ENCODE measurements at regions not wholly inside any gene's neighbourhood (a gene's known extent, or its start where the extent isn't known, plus 50 kb on each side); places are given as distances from the start of the nearest gene placed in this dataset.

- H3K36me3 ChIP-seq, result no peaks in the 10 kb centered on the region
- ATAC-seq (no peak), DNase-seq (no peak)
- H3K4me3 ChIP-seq, result no peak overlapping the region
- H3K27me3 ChIP-seq, result peaks cover 18 to 45% (median 41%) of the 10 kb centered on the region in 3 donors
- no peak overlapping the region for H3K27ac ChIP-seq
- H3K9me3 ChIP-seq, result no peaks in the 10 kb centered on the region
- intact Hi-C loops (cut with DNase I; ENCODE audit: low total_unique reads), result no loop called here
- in situ Hi-C loops (cut with MboI; ENCODE audit: low sequenced_read_pairs in 4 of 4), result no loop called here
- TF ChIP-seq POLR2A (IDR thresholded peaks at IDR 0.05) (no peak), CTCF (IDR thresholded peaks at IDR 0.05 in 4 of 5, conservative IDR thresholded peaks at IDR 0.05 in 1 of 5) (no peak)
- no peaks in the 10 kb centered on the region for H3K4me1 ChIP-seq
These were observed 181.0 kb downstream of the TRIM27 start for GRCh38 chr6:28742668-28743270.

- Histone ChIP-seq H3K4me3 (no peak overlapping the region), H3K36me3 (no peaks in the 10 kb centered on the region), H3K4me1 (no peaks in the 10 kb centered on the region), H3K27me3 (peaks cover 15 to 39% (median 39%) of the 10 kb centered on the region in 3 donors), H3K27ac (no peak overlapping the region), H3K9me3 (no peaks in the 10 kb centered on the region)
- intact Hi-C loops (cut with DNase I; ENCODE audit: low total_unique reads) (no loop called here), in situ Hi-C loops (cut with MboI; ENCODE audit: low sequenced_read_pairs in 4 of 4) (no loop called here)
- ATAC-seq (no peak), DNase-seq (no peak)
- TF ChIP-seq POLR2A (IDR thresholded peaks at IDR 0.05) (no peak), CTCF (IDR thresholded peaks at IDR 0.05 in 4 of 5, conservative IDR thresholded peaks at IDR 0.05 in 1 of 5) (no peak)
These were observed 180.5 kb downstream of the TRIM27 start for GRCh38 chr6:28743271-28743789.

- intact Hi-C loops (cut with DNase I; ENCODE audit: low total_unique reads) (no loop called here), in situ Hi-C loops (cut with MboI; ENCODE audit: low sequenced_read_pairs in 4 of 4) (no loop called here)
- H3K27me3 ChIP-seq, result peaks cover 9 to 19% (median 14%) of the 10 kb centered on the region in 3 donors
These were observed 176.6 kb downstream of the TRIM27 start for GRCh38 chr6:28747083-28747630.

GRCh38 chr6:28747631-28748157 lies 176.1 kb downstream of the TRIM27 start:
- DNase-seq, result no peak
- ATAC-seq, result no peak
- Histone ChIP-seq H3K4me1 (no peaks in the 10 kb centered on the region), H3K36me3 (no peaks in the 10 kb centered on the region), H3K27ac (no peak overlapping the region), H3K27me3 (peaks cover 9 to 21% (median 14%) of the 10 kb centered on the region in 3 donors), H3K4me3 (no peak overlapping the region), H3K9me3 (peaks cover 0 to 13% (median 0%) of the 10 kb centered on the region in 3 donors)
- in situ Hi-C loops (cut with MboI; ENCODE audit: low sequenced_read_pairs in 4 of 4), result no loop called here
- intact Hi-C loops (cut with DNase I; ENCODE audit: low total_unique reads), result no loop called here
- TF ChIP-seq CTCF (IDR thresholded peaks at IDR 0.05 in 4 of 5, conservative IDR thresholded peaks at IDR 0.05 in 1 of 5), result no peak
- no peak for TF ChIP-seq POLR2A (IDR thresholded peaks at IDR 0.05)

More at GRCh38 chr6:28747083-28747630, 176.6 kb downstream of the TRIM27 start:
- H3K4me3 ChIP-seq, result no peak overlapping the region
- H3K4me1 ChIP-seq, result no peaks in the 10 kb centered on the region
- peaks cover 0 to 13% (median 0%) of the 10 kb centered on the region in 3 donors for H3K9me3 ChIP-seq
- H3K27ac ChIP-seq, result no peak overlapping the region
- TF ChIP-seq POLR2A (IDR thresholded peaks at IDR 0.05) (no peak), CTCF (IDR thresholded peaks at IDR 0.05 in 4 of 5, conservative IDR thresholded peaks at IDR 0.05 in 1 of 5) (no peak)
- ATAC-seq, result no peak
- no peaks in the 10 kb centered on the region for H3K36me3 ChIP-seq
- DNase-seq, result no peak
